NCI-H1694 (cell line): ENCODE measurements at regions not wholly inside any gene's neighbourhood (a gene's known extent, or its start where the extent isn't known, plus 50 kb on each side); places are given as distances from the start of the nearest gene placed in this dataset.
"Not testable (repeated sequence)": the region's sequence is repeated elsewhere in the genome, so short reads cannot be mapped to it uniquely, and the experiment has no call there.

Experiments used
- DNase-seq: peaks from one replicate; lab custom pipeline; 2025; lab: John Stamatoyannopoulos, UW

DNA sequence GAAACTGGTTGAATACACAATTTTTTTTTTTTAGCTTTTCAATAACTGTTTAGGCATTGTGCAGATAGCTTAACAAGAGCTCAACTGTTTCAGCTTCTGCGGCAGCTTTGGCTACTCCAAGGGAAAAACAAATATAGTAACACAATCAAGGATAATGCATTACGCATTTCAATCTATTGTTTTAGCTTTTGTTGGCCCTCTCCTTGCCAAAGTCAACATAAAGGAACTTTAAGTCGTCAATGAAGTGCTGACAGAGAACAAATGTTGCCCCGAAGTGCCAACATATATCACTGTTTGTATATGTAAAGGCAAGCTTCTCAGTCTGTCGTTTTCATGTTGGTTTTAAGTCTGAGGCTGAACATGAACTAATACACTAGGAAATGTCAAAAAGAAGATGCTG lies 1087.4 kb upstream of the FLRT2 start:
- DNase-seq = no peak

DNA sequence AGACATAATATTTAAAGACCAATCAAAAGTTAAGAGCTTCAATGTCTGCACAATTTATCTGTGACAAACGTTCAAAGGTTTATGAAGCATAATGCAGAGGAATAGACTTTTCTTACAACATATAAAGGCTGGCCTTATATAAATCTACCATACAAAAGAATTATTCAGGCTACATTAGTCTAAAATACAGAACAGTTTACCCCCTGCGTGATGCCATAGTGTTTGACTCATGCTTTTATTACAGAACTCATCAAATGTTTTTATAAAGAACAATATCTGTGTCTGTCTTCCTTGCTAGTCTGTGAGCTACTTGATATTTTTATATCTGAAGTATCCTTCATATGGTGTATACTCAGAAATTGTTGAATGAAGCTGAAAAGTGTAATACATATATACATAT lies 1084.5 kb upstream of the FLRT2 start:
- no peak for DNase-seq

DNA sequence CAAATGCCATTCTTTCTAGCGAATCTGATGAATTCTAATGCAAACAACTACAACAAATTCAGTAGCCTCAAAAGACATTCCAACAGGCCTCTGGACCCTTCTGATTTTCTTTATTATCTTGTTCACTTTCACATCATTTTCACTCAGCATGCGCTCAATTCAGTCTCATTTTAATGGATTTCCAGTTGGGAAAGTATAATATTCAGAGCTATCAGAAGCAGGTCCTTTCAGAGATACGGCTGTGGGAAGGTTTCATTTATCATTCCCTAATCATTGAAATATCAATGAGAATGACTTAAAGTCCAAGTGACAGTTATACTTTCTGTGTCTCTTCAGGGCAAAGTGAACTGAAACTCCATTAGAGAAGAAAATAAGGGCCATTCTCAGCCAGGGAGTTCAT lies 1083.7 kb upstream of the FLRT2 start:
- no peak for DNase-seq

DNA sequence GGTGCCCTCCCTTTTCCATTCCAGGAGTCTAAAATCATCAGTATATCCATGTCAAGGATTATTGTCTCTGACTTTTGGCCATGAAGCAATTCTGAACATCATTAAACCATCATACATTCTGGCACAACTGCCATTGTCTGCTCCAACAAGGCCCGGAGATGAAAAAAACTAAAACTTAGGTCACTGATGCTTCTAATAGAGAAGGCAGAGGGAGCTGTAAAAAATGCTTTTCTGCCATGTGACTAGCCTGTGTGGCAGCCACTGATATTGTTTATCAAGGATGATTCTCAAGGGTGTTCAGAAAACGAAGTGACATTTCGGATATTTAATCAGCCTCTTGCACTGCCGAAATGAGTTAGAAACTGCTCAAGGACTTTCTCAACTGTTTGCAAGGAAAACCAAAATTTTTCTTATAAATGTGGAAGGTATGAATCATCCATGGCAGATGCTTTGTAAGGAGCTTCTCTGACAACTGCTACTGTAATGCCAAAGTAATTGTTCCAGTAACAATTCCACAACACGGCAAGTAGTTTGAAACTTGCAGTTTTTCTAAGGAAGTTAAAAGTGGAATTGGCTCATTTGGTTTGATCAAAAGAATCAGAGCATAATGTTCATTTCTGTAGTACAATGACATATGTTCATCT lies 1076.5 kb upstream of the FLRT2 start:
- no peak for DNase-seq

DNA sequence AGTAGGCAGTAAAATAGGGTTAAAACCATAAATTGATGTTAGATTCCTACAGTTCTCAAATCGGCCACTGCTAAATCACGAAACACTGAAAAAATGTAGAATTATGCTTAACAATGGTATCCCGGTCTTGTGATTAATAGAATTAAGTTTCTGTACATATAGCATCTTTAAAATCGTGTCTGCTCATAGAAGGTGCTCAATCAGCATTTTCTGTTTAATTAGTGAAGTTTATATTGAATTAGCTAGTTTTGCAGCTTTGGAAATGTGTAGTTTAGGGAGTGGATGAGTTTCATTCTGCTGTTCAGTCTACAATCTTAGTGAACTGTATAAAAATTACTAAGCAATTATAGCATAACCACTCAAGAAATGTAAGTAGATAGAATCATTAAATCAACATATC lies 1075.8 kb upstream of the FLRT2 start:
- DNase-seq = no peak

DNA sequence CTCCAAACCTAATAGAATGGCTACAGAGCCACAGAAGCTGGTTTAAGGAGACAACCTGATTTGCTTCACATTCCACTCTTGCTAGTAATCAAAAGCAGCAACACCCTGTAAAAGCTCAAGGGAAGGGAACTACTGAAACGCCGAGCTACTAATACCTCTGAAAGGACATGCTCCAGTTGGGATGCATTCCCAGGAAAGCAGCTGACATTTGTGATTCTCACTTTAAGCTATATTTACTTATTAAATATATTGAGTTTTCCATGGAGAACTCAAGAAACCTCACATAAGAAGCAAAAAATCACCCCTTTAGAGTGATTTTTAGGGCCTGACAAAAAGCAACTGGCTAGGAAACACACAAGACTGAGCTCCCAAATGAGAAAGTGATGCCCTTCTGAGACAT lies 1073.0 kb upstream of the FLRT2 start:
- DNase-seq = no peak

DNA sequence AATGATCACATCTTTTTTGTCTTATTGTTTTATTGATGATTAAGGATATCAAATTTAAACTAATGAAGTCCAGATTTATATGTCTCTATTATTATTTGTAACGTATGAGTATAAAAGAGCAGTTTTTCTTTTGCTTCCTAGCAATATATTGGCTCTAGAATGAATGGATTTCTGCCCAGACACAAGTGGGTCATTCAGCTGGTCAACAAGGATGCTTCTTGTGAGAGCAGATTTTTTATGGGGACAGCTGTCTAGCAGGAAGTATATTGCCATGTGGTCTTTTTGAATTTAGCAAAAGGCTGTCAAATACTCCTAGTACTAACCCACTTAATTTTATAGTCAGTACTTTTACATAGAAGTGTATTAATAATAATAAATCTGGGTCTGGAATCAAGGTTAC lies 1071.1 kb upstream of the FLRT2 start:
- no peak for DNase-seq

DNA sequence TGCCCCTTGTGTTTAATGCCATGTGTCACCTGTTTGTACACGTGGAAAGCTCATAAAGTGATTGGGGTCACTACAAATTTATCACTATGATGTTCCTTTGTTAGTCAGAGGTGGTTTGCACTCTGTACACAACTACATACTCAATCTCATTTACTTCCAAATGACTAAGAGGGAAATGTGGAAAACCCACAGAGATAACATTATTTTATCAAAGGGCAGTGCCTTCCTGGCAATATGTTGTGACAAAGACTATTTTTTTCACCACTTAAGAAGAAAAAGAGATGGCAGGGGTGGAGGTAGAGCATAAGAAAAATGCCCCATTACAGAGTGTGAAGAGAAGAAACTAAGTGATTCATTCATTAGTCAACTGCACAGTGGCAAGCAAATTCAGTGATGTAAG lies 1064.1 kb upstream of the FLRT2 start:
- no peak for DNase-seq

DNA sequence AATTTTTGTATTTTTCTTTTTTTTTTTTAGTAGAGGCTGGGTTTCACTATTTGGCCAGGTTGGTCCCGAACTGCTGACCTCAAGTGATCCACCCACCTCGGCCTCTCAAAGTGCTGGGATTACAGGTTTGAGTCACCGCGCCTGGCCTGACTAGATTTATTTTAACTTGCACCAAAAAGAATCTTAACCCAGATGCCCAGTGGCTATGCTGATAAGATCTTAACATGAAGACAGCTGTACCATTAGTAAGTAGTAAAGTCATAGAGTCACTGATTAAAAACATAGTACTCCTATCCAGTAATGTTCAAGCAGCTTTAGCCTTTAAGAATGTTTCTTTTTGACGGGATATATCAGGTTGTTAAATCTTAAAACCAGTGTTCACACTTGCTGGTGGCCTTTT lies 1061.8 kb upstream of the FLRT2 start:
- no peak for DNase-seq

DNA sequence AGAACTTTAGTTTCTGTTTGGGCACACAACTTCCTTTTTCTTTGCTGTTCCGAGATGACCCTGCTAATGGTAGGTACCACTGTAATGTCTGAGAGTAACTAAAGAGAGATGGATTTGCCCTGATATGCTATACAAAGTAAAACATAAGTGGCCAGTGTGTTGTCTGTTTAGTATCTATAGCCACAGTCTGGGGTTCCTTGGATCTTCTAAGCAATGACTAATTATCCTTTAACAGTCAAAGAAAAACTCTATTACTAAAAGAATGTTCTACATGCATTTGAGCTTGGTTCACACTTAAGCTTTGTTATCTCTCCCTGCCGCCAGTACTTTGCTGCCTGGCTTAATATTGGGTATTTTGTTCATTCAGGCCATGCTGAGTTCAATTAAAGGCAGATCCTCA lies 1051.9 kb upstream of the FLRT2 start:
- no peak for DNase-seq

DNA sequence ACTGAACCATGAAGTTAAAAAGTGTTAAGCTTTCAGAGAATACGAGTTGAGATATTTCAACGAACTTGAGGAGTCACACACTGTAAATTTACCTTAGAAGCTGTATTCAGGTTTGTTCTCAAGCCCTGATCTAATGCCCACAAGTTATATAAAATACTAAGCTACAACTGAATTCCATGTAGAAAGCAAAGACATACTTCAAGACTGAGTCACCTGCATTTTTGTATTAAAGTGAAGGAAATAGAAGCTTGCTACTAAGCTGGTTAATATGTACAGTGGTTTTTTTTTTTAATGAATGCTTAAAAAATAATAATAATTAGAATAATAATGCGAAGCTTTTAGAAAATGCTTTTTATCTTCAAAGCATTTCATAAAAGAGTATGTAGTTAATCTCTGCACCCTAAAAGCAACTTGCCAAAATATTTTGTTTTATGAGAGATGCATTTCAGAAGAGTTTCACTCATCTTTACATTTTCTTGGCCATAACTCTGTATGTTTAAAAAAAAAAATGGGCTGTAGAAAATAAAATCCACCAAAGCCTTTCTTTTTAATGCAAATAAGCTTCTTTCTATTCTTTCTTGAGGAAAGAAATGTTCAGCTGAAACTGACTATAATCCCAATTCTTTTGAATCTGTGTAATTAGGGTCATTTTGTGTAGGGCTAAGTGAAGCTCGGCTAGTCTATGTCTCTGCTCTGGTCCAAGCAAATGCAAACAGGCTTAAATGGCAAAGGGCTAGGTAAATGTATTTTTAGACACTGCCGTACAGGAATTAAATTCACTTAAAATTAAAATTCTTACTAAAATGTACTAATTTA lies 1047.5 kb upstream of the FLRT2 start:
- DNase-seq = no peak

DNA sequence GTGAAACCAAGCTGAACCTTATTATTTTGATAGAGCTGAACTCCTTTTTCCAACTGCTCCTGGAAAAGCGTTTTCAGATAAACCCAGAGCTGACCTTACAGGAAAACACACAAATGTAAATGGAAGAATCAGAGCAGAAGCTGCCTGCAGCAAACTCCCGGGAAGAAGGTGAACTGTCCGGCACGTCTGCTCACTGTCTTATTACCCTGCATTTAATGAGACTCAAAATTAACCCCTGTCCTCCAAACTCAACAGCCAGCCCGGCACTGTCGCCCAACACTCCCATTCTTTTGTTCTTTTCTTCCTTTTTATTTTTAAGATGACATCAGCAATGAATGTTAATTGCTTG lies 1046.9 kb upstream of the FLRT2 start:
- DNase-seq = no peak

DNA sequence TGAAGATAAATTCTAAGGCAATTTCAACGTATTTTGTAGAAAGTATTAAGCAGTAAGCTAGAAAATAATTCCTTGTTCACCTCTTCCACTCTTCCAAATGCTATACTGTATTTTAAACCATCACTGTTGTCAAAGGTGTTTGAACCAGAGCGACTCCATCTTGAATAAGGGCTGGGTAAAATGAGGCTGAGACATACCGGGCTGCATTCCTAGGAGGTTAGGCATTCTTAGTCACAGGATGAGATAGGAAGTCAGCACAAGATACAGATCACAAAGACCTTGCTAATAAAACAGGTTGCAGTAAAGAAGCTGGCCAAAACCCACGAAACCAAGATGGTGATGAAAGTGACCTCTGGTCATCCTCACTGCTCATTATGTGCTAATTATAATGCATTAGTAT lies 1045.7 kb upstream of the FLRT2 start:
- not testable (repeated sequence) for DNase-seq

DNA sequence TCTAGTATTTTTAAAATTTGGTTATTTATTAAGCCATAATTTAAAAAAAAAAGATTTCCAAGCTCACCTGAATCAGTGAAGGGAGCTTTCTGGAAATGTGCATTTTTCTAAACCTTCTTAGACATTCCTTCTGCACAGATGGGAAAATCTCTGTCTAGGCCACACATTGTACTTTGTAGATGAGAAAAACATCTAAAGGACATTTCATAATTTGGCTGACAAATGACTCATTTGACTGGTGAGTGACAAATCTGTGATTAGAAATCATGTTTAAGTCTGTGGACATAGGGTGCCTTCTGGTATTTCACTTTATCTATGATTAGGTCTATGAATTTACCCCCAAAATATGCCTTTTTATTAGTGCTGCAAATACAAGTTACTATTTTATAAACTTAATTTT lies 1044.9 kb upstream of the FLRT2 start:
- DNase-seq = no peak

DNA sequence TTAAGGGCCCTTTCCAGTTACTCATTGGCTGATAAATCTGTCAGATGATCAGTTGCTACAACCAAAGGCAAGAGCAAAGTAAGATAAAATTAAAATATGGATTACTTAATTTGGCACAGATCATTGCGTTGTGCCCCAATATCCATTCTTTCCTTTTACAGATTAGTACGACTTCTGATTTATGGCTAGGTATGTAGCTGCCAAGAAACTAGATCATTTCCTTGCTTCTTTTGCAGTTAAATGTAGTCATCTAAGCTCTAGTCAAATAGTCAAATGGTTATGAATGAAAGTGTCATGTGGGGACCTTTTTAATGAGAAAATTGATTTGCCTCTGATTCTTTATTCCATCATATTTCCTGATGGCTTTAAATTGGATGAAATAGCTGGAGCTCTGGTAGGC lies 1039.9 kb upstream of the FLRT2 start:
- no peak for DNase-seq

DNA sequence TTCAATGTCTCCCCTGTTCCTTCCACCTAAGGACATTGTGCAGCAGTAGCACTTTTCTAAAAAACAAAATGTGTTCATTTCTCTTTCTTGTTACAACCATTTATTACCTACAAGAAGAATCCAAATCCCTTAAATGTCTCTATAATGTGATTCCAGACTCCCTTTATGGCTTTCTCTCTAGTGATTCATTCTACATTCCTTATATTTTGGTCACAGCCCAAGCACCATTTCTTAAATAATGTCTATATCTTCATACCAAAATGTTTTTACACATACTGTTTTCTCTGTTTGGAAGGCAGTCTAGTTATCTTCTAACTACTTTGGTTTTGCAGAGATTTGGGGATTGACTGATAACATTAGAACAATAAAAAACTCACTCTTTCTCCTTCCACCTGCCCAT lies 1037.3 kb upstream of the FLRT2 start:
- no peak for DNase-seq

DNA sequence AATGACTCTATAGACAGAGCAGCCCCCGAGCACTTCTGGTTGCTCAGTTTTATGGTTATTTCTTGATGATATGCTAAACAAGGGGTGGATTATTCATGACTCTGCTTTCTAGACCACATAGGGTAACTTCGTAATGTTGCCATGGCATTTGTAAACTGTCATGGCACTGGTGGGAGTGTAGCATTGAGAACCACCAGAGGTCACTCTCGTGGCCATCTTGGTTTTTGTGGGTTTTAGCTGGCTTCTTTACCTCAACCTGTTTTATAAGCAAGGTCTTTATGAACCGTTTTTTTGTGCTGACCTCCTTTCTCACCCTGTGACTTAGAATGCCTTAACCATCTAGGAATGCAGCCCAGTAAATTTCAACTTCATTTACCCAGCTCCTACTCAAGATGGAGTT lies 1036.2 kb upstream of the FLRT2 start:
- DNase-seq = no peak

DNA sequence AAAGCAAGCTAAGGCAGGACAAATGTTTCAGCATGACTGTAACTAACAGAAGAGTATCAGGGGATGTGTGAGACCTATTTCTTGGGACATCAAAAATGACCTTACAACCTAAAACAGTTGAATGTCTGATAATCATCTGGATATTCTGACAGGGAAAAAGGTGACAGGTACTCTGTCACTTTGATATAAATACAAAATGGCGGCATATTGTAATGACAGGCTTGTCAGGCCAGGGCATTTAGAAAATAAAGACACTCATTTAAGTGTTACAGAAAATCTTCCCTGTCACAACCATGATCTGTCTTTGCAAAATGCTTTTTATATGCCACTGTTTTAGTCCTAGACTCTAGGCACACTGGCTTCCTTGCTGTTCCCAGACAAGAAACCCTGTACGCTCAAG lies 1033.3 kb upstream of the FLRT2 start:
- no peak for DNase-seq

DNA sequence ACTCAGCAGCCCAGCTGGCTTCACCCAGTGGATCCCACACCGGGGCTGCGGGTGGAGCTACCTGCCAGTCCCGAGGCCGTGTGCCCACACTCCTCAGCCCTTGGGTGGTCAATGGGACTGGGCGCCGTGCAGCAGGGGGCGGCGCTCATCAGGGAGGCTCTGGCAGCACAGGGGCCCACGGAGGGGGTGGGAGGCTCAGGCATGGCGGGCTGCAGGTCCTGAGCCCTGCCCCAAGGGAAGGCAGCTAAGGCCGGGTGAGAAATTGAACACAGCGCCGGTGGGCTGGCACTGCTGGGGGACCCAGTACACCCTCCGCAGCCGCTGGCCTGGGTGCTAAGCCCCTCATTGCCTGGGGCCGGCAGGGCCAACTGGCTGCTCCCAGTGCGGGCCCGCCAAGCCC lies 1017.1 kb upstream of the FLRT2 start:
- not testable (repeated sequence) for DNase-seq

DNA sequence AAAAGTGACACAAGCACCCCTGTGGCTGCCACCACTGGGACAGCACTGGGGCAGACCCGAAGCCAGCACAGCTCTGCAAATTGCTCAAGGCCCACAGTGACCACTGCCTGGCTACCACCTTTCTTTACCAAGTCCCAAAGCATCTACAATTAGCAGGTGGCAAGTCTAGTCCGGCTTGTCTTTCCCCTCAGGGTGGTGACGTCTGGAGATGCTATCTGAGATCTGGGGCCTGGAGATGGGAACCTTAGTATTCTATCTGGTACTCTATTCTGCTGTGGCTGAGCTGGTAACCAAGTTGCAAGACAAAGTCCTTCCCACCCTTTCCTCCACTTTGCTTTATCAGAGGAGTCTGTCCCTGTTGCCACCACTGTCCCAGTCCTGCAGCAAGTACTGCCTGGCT lies 1010.1 kb upstream of the FLRT2 start:
- no peak for DNase-seq

DNA sequence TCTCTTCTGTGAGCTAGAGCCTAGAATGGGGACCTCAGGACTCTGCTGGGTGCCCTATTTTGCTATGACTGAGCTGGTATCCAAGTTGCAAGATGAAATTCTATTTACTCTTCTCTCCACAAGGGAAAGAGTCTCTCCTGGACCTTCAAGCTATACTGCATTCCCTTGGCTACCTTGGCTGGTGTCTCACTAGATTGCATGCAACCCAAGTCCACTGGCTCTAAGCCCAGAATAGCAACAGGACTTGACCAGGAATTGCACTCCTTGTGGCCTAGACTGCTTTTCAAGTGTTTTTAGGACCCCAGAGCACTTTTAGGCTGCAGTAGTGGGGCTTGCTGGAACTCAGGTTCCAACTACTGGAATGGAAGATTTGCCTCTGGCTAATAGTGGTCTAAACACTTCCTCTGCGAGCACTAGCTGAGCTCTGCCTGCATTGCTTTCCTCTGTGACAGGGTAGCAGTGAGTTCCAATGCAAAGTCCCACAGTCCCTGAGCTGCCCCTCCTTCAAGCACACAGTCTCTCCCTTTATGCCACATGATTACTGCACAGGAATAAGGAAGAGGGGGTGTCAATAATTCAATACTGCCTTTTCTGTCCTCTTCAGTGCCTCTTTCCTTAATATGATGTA lies 1009.1 kb upstream of the FLRT2 start:
- no peak for DNase-seq

DNA sequence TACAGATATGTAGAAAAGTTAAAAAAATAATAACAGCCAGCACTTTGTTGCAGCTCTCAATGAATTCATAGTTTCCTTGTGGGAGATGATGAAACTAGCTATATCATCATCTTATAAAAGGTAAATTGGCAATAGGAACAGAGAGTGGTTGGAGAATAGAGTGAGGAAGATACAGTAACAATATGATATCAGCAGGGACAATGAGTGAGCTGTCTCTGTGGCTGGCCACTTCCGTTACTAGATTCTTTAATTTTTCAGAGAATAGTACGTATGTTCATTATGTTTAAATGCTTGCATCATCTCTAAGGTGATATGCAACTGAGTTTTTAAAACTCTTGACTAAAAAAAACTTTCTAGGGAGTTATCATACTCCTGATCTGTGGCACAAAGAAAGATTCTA lies 1006.2 kb upstream of the FLRT2 start:
- no peak for DNase-seq

DNA sequence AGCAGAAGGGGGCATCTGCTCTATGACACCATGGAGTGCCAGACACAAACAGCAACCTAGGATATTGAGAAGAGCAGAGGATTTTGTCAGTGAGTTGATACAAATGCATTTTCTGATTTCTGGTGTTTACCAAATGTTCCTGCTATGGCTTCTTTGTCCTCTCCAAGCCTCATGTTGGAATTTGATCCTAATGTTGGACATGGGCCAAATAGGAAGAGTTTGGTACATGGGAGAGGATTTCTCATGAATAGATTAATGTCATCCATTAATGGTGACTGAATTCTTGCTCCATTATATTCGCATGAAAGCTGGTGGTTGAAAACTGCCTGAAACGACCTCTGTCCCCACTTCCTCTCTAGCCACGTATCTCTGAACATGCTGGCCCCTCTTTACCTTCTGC lies 1002.2 kb upstream of the FLRT2 start:
- DNase-seq = peak; percentile 5

DNA sequence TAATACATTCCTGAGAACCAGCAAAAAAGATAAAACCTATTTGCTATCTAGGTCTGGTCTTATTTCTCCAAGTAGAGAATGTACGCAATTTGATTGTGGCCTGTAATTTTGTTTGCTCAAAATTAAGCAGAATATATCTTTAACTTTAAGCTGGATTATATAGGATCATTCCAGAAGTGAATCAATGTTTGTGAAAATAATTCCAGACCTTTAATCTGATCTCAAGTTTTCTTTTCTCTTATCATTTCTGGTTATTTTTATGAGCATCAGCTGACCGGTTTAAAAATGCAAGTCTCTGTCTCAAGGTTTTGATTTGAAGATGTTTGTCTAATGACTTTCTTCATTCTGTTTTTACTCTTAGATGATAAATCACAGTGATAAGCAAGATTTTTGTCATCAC lies 997.9 kb upstream of the FLRT2 start:
- no peak for DNase-seq
